COLO829 (cell line): ENCODE measurements at regions not wholly inside any gene's neighbourhood (a gene's known extent, or its start where the extent isn't known, plus 50 kb on each side); places are given as distances from the start of the nearest gene placed in this dataset.

Source experiments
- DNase-seq: peaks from one replicate; pipeline ENCODE4 v3.0.0; 2012; ENCODE audit warnings: low spot score

DNA sequence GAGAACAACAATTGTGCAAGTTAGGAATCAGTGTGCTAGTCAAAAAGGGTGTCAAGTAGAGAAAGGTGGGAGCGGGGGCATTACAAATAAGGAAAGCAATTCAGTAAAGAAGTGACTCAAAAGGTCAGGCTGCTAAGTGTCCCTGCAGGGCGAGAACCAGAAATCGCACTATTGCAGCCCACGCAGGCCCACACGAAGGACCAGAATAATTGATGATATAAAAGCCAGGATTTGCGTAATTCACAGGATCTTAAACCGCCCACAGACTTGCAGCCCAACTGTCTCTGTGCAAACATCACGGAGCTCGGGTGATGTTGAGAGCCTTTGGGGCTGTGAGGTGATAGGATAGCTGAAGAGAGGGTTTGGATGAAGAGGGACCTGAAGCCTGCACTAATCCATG, 349.0 kb downstream of the BRINP1 start:
- DNase-seq, result no peak

DNA sequence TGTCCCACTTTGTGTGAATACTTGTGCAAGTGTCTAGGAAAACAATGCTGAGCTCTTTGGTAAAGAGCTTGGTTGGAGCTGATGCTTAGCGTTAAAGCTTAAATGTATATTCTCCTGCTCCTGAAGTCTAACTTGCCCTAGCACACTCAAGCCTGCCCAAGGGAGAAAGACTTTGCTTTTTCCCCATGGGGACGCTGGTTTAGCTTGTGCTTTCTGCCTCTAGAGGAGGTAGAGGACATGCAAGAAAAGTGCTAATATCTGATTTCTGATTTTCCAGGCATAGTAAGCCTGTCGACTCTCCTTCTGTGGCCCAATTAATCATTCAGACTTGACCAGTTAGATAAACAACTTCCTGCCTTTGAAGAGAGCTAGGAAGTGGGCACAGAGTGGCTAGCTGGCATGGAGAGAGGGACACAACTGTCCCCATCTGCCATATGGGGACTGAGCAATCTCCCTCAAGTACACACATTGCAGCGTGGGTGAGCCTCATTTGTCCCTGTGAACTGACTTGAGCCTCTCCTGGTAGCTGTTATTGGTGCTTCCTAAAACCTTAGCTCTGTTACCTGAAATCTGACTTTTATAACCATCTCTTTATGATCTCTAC, 348.4 kb downstream of the BRINP1 start:
- no peak for DNase-seq

DNA sequence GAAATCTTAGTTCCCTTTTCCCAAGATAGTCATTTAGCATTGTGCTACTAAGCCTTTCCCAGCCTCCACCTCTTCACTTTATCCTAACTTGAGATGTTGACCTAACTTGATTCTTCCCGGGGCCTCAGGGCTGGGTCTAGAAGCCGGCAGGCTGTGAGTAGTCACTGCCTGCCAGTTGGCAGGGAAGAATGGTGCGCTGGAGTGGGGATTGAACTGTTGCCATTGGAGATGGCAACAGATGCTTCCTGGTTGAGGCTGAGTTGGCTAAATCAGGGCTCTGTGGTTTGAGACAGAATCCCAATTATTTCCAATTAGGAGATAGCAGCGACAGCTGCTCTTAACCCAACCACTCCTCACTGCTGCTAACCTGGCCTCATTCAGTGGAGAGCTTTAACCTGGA, 343.1 kb downstream of the BRINP1 start:
- DNase-seq, result no peak

DNA sequence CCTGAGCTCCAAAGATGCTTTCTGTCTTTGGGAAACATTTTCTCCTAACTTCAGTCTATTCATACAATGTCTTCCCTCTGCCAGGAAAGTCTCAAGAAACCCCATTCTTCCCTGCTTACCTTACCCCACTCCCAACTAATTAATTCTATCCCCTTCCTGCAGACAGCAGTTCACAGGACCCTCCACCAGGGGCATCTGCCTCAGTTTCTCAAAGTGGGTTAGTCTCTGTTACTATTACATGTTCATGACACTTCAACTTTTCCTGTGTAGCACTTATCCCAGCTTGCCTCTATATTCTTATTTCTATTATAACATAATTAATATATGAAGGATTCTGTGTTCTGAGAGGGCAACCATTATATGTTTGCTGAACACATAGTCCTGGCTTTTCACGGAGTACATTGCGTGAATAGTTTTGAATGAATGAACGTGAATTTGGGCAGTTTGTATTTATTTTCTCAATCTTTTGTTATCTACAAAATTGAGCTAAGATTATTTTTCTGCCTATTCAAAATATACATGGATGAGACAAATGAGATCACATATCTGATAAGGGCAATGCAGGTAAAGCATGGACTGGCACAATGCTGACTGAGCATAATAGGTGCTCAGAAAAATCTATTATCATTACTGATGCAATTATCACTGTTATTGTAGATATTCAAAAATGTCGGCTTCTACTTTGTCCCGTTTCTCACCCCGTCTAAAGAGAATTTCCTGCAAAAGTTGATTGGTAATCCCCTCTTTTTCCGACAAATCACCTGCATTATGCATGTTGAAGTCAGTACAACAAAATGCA, 341.1 kb downstream of the BRINP1 start:
- DNase-seq, result no peak

DNA sequence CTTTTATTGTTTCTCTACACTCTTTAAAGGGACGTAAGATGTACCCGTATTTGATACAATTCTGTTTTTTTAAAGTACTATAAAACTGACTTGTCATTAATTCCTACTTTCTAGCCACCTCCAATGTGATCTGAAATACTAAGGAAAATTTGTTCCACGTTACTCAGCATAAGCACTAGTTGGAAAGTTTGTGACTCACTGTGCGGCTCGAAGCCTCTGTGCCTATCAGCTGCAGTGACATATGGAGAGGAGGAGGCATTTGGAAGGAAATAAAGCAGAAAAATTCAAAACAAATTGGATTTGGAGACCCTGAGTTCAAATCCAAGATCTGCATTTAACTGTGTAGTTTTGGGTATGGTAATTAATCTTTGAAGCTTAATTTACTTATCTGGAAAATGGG, 339.3 kb downstream of the BRINP1 start:
- DNase-seq, result no peak

DNA sequence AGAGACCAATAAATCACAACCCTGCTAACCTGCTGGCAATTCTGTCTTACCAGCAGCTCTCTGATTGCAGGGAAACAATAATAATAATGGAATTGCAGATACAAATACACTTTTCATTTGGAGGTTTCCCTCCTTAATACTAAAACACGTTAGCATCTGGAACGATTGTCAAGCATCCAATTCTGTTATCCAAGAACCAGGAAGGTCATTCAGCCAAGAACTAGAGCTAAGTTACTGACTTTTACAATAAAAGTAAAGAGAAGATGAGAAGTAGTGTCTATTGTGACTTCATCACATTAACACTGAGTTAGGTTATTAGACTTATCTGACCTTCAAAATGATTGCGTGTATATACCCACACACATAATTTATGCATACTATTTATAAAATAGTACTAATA, 335.6 kb downstream of the BRINP1 start:
- DNase-seq, result no peak

DNA sequence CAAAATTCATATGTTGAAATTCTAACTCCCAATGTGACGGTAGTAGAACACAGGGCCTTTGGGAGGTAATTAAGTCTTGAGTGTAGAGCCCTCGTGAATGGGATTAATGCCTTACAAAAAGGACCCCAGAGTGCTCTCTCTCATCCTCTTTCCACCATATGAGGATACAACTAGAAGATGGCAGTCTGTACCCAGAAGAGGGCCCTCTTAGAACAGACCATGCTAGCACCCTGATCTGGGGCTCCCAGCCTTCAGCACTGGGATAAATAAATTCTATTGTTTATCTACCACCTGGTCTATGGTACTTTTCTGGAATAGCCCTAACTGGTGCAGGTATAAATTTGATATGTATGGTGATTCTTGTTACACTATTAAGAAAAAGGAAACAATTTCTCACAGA, 332.3 kb downstream of the BRINP1 start:
- DNase-seq, result no peak

DNA sequence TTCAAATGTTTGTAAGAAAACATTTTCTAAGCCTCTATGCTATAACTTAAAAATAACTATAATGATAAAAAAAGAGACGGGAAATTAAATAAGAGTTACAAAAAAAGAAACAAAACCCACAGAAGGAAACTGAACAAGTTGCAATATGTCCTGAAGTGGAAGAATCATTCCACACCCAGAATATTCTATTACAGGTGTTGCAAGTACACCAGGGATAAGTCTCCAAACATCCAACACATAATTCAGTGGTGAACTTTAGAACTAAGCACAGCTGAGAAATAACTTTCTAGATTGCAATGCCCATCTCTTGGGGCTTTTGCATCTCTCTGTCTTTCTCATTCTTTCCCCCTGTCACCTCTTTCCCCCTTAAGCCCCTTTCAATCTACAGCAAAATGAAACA, 325.2 kb downstream of the BRINP1 start:
- DNase-seq, result no peak

DNA sequence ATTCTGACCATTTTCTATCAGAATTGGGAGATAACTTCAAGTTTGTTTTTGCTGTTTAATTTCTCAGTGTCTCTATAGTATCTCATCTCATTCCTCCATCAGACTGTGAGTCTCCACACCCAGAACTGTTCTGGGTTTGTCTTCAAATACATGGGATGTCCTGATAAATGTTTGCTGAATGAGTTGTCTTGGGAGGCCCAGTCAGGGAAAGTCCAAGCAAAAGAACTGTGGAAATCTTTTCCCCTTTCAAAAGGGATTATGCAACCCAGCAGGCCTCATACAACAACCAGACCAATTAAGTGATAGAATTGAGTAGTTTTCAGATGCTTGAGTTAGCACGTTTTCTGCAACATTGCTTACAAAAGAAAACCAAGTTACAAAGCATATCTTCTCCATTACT, 324.4 kb downstream of the BRINP1 start:
- DNase-seq, result no peak

DNA sequence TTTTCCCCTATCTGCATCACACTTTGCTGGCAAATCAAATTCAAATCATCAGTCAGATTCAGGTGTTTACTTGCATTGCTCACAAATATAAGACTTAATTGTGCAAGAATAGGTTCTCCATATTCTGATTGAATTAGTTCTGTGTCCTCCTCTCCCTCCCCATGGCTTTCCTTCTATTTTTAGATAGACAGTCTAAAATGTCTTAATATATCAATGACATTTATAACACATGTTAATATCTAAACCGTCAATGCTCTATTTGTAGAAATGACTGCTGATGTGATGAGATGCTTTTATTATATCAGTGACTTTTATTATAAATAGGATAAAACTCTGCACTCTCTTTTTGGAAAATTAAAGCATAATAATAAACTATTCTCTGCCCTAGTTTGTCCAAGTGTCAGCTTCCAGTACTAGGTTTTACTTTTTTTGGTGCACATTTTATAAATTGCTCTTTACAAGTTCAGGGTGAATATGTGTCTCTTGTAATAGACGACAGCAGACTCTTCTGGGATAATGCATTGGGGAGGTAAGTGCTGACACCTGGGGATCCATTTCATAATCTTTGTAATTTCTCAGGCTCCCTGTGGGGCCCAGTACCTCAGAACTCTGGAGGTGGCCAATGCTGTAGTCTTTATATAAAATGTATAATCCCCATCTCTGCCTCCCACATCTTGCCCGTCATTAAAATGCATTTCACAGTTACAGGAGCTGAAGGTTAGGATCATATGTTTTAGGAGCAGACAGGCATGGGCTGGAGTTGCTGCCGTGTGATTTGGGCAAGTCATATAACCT, 321.5 kb downstream of the BRINP1 start:
- no peak for DNase-seq

DNA sequence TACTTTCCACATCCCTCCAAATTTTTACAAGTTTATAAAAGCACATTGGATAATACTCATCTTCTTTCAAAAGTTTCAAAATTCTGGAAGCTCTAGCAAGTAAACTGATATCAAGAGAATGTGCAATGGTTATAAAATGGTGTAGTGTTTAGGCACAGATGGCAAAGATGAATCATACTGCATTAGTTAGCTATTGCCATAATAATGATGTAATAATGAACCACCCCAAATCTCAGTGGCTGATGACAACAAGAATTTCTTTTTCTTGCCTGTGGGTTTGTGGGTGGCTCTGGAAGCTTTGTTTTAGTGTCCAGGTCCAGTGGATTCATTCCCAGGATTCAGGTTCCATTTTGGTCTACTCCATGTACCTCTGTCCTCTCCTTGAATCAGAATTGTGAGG, 319.0 kb downstream of the BRINP1 start:
- DNase-seq, result no peak

DNA sequence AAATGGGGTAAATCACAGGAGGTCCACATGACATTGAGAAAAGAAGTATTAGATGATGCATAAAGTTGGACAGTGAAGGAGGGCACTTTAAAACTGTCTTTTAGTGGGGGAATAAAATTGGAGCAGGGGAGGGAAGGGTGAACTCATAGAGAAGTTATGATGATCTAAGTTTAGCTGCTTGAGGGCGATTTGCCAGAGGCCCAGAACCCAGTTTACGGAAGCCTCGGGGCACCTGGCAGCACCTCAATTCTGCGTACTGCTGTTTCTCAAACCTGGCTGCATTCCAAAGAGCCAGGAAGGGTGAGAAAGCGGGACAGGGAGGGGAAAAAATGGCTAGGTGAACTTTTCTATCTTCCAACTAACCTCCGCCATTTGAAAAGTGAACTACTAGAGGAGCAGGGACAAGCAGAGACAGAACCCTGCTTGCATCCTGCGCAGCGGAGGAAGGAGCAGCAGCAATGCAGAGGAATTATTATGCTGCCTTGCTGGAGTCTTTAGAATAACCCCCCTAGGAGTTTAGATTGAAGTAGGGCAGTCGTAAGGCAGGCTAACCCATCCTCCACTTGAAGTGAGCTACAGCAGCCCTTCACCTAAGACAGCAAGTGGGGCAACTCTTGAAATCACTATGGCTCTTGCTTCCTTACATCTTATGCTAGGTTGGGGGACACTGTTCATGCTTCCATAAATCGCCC, 316.8 kb downstream of the BRINP1 start:
- DNase-seq, result no peak

DNA sequence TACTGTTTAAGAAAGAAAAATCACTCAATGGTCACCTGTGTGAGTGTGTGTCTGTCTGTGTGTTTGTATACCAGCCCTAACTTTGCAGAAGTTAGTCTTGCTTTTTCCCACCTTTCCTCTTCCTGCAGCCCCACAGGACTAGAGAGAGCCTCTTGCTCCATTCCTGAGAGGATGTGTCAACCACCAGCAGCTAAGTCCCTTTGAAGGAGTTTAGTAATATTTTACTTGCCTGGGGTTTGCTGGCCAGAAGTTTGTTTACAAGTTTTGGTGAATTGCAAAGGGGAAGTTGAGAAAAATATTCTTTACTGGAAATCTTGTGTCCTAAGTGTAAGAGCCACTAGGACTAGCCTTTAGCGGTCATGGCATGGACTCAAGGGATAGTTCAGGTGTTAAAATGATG, 316.2 kb downstream of the BRINP1 start:
- DNase-seq, result no peak

DNA sequence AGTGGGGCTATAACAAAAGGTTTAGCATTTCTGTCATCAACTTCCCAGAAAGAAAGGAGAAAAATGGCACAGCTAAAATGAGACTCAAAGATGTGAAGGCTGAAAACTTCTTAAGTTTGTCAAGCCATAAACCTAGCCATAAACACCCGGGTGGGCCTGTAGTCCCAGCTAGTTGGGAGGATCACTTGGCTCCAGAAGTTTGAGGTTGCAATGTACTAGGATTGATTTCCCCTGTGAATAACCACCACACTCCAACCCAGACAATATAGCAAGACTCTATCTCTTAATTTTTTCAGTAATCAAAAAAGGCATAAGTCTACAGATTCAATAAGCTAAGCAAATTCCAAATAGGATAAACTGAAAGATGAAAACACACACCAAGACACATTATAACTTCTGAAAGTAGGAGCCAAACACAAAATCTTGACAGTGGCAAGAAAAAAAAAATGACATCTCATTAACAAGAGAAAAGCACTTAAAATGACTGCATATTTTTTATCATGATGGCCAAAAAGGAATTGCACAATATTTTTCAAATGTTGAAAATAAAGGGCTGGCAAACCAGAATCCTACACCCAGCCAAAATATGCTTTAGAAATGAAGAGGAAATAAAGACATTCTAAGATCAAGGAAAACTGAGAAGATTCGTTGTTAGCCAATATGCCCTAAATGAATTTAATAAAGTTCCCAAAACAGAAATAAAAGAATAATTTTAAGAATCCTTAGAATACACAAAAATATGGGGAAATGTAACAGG, 308.4 kb downstream of the BRINP1 start:
- no peak for DNase-seq

DNA sequence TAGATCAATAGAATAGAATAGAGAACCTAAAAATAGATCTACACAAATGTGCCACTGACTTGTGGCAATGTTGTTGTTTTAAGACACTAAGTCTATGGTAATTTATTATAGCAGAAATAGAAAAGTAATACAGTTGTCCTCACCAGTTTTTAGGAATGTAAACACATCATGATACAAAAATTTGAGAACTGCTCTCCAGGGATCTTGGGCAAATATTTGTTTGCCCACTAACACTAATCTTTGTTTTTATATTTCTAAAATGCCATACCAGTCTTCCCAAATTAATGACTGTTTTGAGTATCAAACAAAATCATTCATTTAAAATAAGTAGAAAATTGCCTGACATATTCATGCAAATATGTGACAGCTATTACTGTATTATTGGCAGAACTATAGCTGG, 297.6 kb downstream of the BRINP1 start:
- DNase-seq, result no peak

DNA sequence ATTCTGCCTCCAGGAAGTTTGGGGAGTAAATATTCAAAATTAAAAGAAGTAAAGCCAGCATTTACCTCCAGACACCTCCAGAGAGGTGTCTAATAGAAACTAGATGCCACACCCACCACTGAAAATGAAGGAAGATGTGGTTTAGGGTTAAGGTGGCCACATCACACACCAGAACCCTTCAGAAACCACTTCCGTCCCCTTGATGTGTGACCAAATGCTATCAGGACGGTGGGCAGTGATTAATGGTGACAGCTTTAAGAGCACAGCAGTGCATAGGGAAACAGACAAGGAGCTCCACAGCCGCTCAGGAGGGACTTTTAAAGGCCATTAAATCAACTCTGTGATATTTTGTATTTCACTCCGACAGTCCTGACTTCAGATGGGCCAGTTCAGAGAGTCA, 295.2 kb downstream of the BRINP1 start:
- DNase-seq, result no peak

DNA sequence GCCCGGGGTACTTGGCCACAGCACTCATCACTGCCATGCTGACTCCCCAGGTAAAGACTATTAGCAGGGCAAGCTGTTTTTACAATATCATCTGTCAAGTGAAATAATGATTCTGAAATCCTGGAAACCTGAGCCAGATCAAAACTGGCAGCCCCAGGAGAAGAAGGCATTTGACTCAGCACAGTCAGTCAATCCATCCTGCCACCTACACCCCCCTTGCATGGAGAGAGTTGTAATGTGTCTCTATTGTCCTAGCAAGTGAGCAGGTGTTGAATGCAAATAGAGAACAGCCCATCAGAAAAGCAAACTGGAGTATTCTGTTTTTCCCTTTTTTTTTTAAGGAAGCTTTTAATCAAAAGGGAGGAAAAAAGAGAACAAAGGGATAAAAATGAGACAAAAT, 291.2 kb downstream of the BRINP1 start:
- no peak for DNase-seq

DNA sequence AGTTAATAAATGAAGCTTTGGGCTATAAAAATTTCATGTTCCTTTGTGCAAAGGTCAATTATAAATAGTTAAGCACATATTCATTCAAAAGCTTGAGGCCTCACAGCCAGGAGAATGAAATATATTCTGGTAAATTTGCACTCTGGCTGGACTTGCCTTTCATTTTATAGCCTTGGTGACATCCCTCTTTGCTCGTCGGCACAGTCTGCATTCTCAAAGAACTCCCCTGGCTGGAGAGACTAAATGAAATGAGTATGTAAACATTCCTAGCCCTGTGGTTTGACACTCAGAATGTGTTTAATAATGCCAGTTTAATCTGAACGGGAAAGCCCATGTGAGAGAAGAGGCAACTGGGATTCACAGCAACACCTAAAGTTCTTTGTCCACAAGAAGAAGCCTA, 285.6 kb downstream of the BRINP1 start:
- no peak for DNase-seq

DNA sequence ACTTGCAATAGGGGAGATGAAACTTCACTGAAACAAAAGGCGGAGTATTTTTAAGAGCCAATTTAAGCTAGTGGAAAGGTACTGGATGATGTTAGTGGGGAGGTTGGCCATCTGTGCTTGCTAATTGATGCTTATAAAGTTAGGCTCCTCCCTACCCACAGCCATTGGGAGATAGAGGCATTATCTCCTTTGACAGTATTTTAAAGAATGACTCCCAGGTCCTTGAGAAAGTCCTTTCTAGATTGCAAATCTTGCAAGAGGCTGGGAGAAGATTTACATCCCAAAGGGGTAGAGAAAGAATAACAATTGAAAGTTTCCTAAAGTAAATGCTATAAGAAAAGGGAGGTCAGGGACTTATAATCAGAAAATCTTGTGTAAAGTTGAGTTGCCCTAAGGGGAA, 282.6 kb downstream of the BRINP1 start:
- no peak for DNase-seq

DNA sequence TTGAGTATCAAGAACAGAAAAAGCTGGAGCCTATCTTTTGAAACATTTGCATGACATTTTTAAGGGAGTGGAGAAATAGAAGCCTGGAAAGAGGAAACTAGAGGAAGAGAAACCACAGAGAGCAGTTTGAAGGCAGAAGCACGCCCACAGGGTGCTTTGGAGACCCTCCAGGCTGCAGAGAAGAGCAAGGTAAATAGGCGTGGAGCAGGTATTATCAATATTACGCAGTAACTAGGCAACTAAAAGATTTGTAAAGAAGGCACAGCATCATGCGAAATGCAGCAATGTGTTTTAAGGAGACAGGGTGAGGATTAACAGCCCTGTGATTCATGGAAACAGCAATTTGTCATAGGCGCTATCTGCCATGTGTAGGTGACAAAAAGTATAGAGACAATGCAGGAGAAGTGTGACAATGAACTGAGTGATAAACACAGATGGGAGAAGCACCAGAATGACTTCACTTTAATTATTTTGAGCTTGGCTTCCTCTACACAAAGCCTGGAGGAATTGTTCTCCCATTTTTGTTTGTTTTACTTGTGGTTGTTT, 281.2 kb downstream of the BRINP1 start:
- DNase-seq, result no peak

DNA sequence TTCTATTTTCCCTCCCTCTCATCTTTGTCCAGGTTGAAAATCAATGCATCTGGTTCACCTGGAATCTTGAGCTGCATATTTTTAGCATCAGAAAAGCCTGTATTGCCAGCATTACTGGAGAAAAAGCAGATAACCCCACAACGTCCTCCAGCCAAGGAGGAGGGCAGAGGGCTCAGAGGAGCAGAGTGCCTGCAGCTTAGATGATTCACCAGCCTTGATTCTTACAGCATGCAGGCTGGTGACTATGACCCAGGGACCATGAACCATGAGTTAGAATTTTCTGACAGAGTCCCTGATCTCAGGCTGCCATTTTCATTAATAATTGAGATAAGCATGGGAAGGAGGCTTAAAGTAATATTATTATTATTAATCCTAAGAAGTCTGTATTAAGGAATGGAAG, 278.2 kb downstream of the BRINP1 start:
- DNase-seq, result no peak

DNA sequence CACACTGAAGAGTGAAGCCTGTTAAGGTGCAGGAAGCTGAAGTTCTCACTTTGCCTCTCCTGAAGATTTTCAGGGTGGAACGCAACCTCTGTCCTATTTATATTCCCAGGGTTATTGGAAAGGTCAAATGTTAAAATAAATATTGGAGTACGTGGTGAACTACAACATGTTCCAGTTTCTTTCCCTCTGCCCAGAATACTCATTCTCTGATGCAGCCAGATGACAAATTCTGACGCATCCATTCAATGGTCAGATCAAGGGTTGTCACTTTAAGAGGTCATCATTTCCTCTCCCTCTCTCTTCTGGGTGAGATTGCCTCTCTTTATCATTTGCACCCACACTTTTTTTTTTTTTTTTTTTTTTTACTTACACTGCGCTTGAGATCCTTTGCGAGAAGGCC, 277.1 kb downstream of the BRINP1 start:
- no peak for DNase-seq
